ENCODE measurements at regions not wholly inside any gene's neighbourhood (a gene's known extent, or its start where the extent isn't known, plus 50 kb on each side); places are given as distances from the start of the nearest gene placed in this dataset.

- DNase-seq (ENCODE audit: low spot score) = no peak
- no peak for FAIRE-seq
Observed at GRCh38 chr10:83963446-83963845, 175.9 kb upstream of the GHITM start.

- no peak for DNase-seq (ENCODE audit: low spot score)
- FAIRE-seq = no peak
Observed at GRCh38 chr10:83965473-83965872, 173.8 kb upstream of the GHITM start.

GRCh38 chr10:83968052-83968451 lies 171.3 kb upstream of the GHITM start:
- DNase-seq (ENCODE audit: low spot score) (no peak), FAIRE-seq (no peak)

- no peak for DNase-seq (ENCODE audit: low spot score)
- no peak for FAIRE-seq
Observed at GRCh38 chr10:83978681-83979383, 160.5 kb upstream of the GHITM start.

- no peak for DNase-seq (ENCODE audit: low spot score)
Observed at GRCh38 chr10:83982812-83983211, 156.5 kb upstream of the GHITM start.

GRCh38 chr10:83983578-83984255 lies 155.6 kb upstream of the GHITM start:
- no peak for DNase-seq (ENCODE audit: low spot score)
- no peak for FAIRE-seq

More at GRCh38 chr10:83982812-83983211, 156.5 kb upstream of the GHITM start:
- no peak for FAIRE-seq

- FAIRE-seq (no peak), DNase-seq (ENCODE audit: low spot score) (no peak)
Observed at GRCh38 chr10:83984256-83984640, 155.1 kb upstream of the GHITM start.

GRCh38 chr10:83986800-83987199 lies 152.5 kb upstream of the GHITM start:
- no peak for DNase-seq (ENCODE audit: low spot score)
- no peak for FAIRE-seq

- FAIRE-seq = no peak
- DNase-seq (ENCODE audit: low spot score) = no peak
Observed at GRCh38 chr10:83987216-83987615, 152.1 kb upstream of the GHITM start.

GRCh38 chr10:83988435-83988834 lies 150.9 kb upstream of the GHITM start:
- FAIRE-seq (no peak), DNase-seq (ENCODE audit: low spot score) (no peak)

GRCh38 chr10:83990126-83990525 lies 149.2 kb upstream of the GHITM start:
- DNase-seq (ENCODE audit: low spot score) (no peak), FAIRE-seq (no peak)

GRCh38 chr10:83991986-83992753 lies 147.1 kb upstream of the GHITM start:
- DNase-seq (ENCODE audit: low spot score) (no peak), FAIRE-seq (no peak)

- FAIRE-seq = no peak
- DNase-seq (ENCODE audit: low spot score) = no peak
Observed at GRCh38 chr10:83994325-83994724, 145.0 kb upstream of the GHITM start.

- DNase-seq (ENCODE audit: low spot score) = no peak
- FAIRE-seq = no peak
Observed at GRCh38 chr10:83995738-83996331, 143.5 kb upstream of the GHITM start.

- no peak for FAIRE-seq
- no peak for DNase-seq (ENCODE audit: low spot score)
Observed at GRCh38 chr10:84004221-84004620, 135.1 kb upstream of the GHITM start.

- DNase-seq (ENCODE audit: low spot score) (no peak), FAIRE-seq (no peak)
Observed at GRCh38 chr10:84005403-84005802, 133.9 kb upstream of the GHITM start.

- FAIRE-seq (no peak), DNase-seq (ENCODE audit: low spot score) (no peak)
Observed at GRCh38 chr10:84007482-84007881, 131.8 kb upstream of the GHITM start.

- no peak for FAIRE-seq
- DNase-seq (ENCODE audit: low spot score) = no peak
Observed at GRCh38 chr10:84008878-84009277, 130.4 kb upstream of the GHITM start.

- DNase-seq (ENCODE audit: low spot score) (no peak), FAIRE-seq (no peak)
Observed at GRCh38 chr10:84012431-84012830, 126.9 kb upstream of the GHITM start.

GRCh38 chr10:84012831-84013458 lies 126.4 kb upstream of the GHITM start:
- DNase-seq (ENCODE audit: low spot score) = no peak
- FAIRE-seq = no peak

- FAIRE-seq = no peak
- no peak for DNase-seq (ENCODE audit: low spot score)
Observed at GRCh38 chr10:84015877-84016595, 123.3 kb upstream of the GHITM start.

Data from RCC 7860 (cell line).